Skeletal muscle satellite cell (primary cell): ENCODE measurements at regions not wholly inside any gene's neighbourhood (a gene's known extent, or its start where the extent isn't known, plus 50 kb on each side); places are given as distances from the start of the nearest gene placed in this dataset.
"Not testable (repeated sequence)": the region's sequence is repeated elsewhere in the genome, so short reads cannot be mapped to it uniquely, and the experiment has no call there.

Source experiments
- H3K27me3 ChIP-seq: 2 replicates; pipeline ENCODE4 v1.7.0; 2013; ENCODE audit warnings: low read length; ENCODE audit not compliant: control insufficient read depth, insufficient read depth
- H3K36me3 ChIP-seq: 2 replicates; pipeline ENCODE4 v1.7.0; 2013; ENCODE audit warnings: mild to moderate bottlenecking, control low read depth, low read length; ENCODE audit not compliant: insufficient read depth
- H3K4me1 ChIP-seq: 2 replicates; pipeline ENCODE4 v1.7.0; 2013; ENCODE audit warnings: low read length; ENCODE audit not compliant: control insufficient read depth, insufficient read depth
- H3K4me2 ChIP-seq: 2 replicates; pipeline ENCODE4 v1.7.0; 2013; ENCODE audit warnings: mild to moderate bottlenecking, low read length
- H3K4me3 ChIP-seq: 2 replicates; pipeline ENCODE4 v1.7.0; 2013; ENCODE audit warnings: low read length
- H3K9ac ChIP-seq: 2 replicates; pipeline ENCODE4 v1.7.0; 2013; ENCODE audit warnings: mild to moderate bottlenecking, low read depth, low read length, moderate library complexity
- H3K9me3 ChIP-seq: replicated peaks from 2 replicates; pipeline ENCODE4 v1.7.0; 2013; ENCODE audit warnings: mild to moderate bottlenecking, control low read depth, low read length

DNA sequence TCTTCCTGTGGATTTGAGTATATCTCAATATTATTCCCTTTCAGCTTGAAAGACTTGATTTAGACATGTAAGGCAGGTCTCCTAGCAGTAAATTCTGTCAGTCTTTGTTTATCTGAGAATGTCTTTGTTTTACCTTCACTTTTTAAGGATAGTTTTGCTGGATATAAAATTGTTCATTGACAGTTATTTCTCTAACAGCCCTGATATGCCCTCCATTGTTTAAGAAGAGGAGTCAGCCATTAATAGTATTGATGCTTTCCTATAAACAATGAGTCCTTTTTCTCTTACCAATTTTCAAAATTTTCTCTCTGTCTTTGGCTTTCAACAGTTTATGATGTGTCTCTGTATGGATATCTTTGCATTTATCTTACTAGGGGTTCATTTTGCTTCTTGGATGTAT is 163.5 kb upstream of the ANKRD55 start:
- H3K9ac ChIP-seq = no peak overlapping the region
- H3K27me3 ChIP-seq = peaks cover 8% of the 10 kb centered on the region
- no peaks in the 10 kb centered on the region for H3K36me3 ChIP-seq
- peaks cover 3% of the 10 kb centered on the region for H3K9me3 ChIP-seq
- no peak overlapping the region for H3K4me2 ChIP-seq
- no peaks in the 10 kb centered on the region for H3K4me1 ChIP-seq
- no peak overlapping the region for H3K4me3 ChIP-seq

DNA sequence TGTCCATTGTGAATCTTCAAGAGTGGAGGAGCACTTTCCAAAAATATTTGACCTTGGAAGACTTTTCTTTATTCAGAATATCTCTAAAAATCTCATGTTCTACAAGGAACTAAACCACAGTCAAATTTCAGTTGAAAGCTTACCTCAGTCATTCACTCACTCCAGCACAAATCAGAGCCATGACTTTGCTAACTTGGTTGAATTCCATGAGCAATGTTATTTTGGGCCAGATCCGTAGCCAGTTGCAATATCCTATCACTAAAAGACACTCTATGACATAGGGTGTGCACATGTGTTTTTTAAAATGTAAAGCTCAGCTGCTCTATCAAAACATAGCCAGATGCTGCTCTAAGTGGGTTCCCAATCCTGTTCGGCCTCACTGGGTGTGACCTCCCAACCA is 156.1 kb upstream of the ANKRD55 start:
- Histone ChIP-seq H3K4me3 (no peak overlapping the region), H3K36me3 (no peaks in the 10 kb centered on the region), H3K4me2 (no peak overlapping the region), H3K9ac (no peak overlapping the region), H3K4me1 (no peaks in the 10 kb centered on the region), H3K9me3 (no peaks in the 10 kb centered on the region), H3K27me3 (peaks cover 21% of the 10 kb centered on the region)

DNA sequence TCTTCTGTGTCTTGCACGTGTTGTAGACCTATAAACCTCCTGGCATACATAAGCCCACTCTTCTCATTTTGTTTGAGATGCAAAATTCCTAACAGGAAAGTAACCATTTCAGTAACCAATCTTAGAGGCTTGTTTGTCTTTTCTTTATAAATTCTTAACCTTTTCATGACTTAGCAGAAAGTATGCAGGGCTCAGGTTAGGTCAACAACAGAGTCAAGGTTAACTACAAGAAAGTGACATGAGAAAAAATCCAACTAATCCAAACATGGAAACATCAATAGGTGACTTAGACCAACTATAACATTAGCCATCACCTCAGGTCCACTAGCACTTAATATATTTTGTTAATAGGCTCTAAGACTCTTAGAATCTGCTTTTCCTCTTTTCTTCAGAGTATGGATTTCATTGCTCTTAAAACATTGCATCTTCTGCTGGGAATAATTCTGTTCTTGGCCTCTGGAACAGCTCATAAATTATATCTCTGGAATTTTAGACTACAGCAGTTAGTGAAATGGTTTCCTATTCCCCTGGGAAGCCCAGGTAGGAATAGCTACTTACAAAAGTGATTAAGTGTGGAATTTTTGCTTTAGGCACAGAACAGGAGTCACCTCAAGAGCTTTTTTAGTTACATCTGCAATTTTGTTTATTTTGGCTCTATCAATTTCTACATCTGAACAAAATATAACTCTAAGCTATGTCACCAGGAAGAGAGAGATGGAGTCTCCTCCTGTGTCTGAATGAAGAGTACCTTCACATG is 155.3 kb upstream of the ANKRD55 start:
- Histone ChIP-seq H3K27me3 (peaks cover 25% of the 10 kb centered on the region), H3K4me2 (no peak overlapping the region), H3K4me1 (no peaks in the 10 kb centered on the region), H3K4me3 (no peak overlapping the region), H3K9ac (no peak overlapping the region), H3K36me3 (no peaks in the 10 kb centered on the region), H3K9me3 (no peaks in the 10 kb centered on the region)

- H3K4me3 ChIP-seq = no peak overlapping the region
- no peaks in the 10 kb centered on the region for H3K36me3 ChIP-seq
- H3K4me1 ChIP-seq = no peaks in the 10 kb centered on the region
- H3K9me3 ChIP-seq = no peaks in the 10 kb centered on the region
- H3K27me3 ChIP-seq = peaks cover 36% of the 10 kb centered on the region
- no peak overlapping the region for H3K9ac ChIP-seq
- H3K4me2 ChIP-seq = no peak overlapping the region
Measured at GRCh38 chr5:56386046-56386445, 152.9 kb upstream of the ANKRD55 start.

GRCh38 chr5:56384186-56384585 is 151.1 kb upstream of the ANKRD55 start:
- Histone ChIP-seq H3K9me3 (no peaks in the 10 kb centered on the region), H3K4me3 (no peak overlapping the region), H3K4me2 (no peak overlapping the region), H3K4me1 (no peaks in the 10 kb centered on the region), H3K36me3 (no peaks in the 10 kb centered on the region), H3K9ac (no peak overlapping the region), H3K27me3 (peaks cover 31% of the 10 kb centered on the region)

- no peak overlapping the region for H3K4me2 ChIP-seq
- no peaks in the 10 kb centered on the region for H3K9me3 ChIP-seq
- H3K4me3 ChIP-seq = no peak overlapping the region
- no peaks in the 10 kb centered on the region for H3K36me3 ChIP-seq
- H3K27me3 ChIP-seq = peaks cover 31% of the 10 kb centered on the region
- H3K9ac ChIP-seq = no peak overlapping the region
- H3K4me1 ChIP-seq = no peaks in the 10 kb centered on the region
Measured at GRCh38 chr5:56383761-56384160, 150.6 kb upstream of the ANKRD55 start.

DNA sequence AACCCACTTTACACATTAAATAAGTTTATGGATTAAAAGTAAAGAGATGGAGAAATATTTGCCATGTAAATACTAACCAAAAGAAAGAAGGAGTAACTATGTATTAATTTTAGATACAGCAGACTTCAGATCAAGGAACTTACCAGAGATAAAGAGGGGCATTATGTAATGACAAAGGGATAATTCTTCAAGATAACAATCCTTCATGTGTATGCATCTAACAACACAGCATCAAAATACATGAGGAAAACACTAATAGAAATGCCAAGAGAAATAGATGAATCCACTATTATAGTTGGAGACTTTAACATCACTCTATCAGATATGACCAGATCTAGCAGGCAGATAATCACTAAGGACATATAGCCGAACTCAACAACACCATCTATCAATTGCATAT is 149.8 kb upstream of the ANKRD55 start:
- Histone ChIP-seq H3K9me3 (no peaks in the 10 kb centered on the region), H3K4me2 (no peak overlapping the region), H3K4me3 (no peak overlapping the region), H3K27me3 (peaks cover 31% of the 10 kb centered on the region), H3K4me1 (no peaks in the 10 kb centered on the region), H3K9ac (no peak overlapping the region), H3K36me3 (no peaks in the 10 kb centered on the region)

- Histone ChIP-seq H3K4me3 (no peak overlapping the region), H3K9ac (no peak overlapping the region), H3K27me3 (peaks cover 12% of the 10 kb centered on the region), H3K36me3 (no peaks in the 10 kb centered on the region), H3K9me3 (no peaks in the 10 kb centered on the region), H3K4me1 (no peaks in the 10 kb centered on the region), H3K4me2 (no peak overlapping the region)
Measured at GRCh38 chr5:56377573-56377972, 144.4 kb upstream of the ANKRD55 start.

DNA sequence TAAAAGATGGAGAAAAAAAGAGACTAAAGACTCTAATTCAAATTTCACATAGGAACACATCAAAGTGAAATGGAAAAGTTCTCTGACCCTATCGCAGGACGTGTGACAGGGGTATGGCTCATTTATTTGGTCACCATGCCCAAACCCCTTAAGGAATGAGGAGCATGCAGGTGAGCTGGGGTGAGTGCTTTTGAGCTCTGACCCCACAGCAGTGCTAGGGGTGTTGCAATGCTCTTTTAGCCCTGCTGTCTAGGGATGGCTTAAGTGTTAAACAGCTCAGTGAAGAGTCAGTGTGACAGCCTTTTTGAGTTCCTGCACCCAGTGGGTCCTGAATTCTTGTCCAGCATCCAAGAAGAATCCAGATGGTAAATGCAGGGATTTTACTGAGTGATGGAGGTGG is 143.0 kb upstream of the ANKRD55 start:
- Histone ChIP-seq H3K36me3 (no peaks in the 10 kb centered on the region), H3K27me3 (no peaks in the 10 kb centered on the region), H3K4me3 (no peak overlapping the region), H3K9ac (no peak overlapping the region), H3K4me1 (no peaks in the 10 kb centered on the region), H3K4me2 (no peak overlapping the region), H3K9me3 (no peaks in the 10 kb centered on the region)

- H3K4me3 ChIP-seq = no peak overlapping the region
- no peaks in the 10 kb centered on the region for H3K27me3 ChIP-seq
- H3K36me3 ChIP-seq = no peaks in the 10 kb centered on the region
- H3K9ac ChIP-seq = no peak overlapping the region
- H3K4me2 ChIP-seq = no peak overlapping the region
- no peaks in the 10 kb centered on the region for H3K4me1 ChIP-seq
- no peaks in the 10 kb centered on the region for H3K9me3 ChIP-seq
Measured at GRCh38 chr5:56375011-56375410, 141.9 kb upstream of the ANKRD55 start.

- not testable (repeated sequence) for H3K27me3 ChIP-seq, H3K4me1 ChIP-seq, H3K9ac ChIP-seq, H3K9me3 ChIP-seq, H3K36me3 ChIP-seq, H3K4me3 ChIP-seq, H3K4me2 ChIP-seq
Measured at GRCh38 chr5:56372491-56372890, 139.4 kb upstream of the ANKRD55 start.

DNA sequence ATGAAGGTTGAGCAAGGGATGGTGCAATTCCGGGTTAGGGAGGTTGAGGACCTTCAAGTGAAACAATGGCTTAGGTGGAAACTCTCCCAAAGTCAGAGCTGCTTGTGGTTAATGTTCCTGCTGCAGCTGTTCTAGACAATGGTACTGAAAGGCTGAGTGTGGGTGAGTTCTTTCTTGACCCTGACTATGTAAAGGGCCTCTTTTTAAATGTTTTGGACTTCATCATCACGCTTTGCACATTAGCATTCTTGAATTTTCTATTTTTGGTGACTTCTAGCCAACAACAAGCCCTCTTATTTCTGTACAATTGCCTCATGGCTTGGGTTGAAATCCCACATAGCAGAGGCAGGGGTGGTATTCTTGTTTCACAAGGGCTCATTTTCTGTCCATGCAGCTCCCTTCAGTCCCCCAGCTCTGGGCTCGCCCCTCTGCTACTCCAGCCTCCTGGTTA is 136.3 kb upstream of the ANKRD55 start:
- no peak overlapping the region for H3K4me3 ChIP-seq
- no peaks in the 10 kb centered on the region for H3K4me1 ChIP-seq
- no peak overlapping the region for H3K4me2 ChIP-seq
- H3K27me3 ChIP-seq = no peaks in the 10 kb centered on the region
- no peak overlapping the region for H3K9ac ChIP-seq
- no peaks in the 10 kb centered on the region for H3K36me3 ChIP-seq
- no peaks in the 10 kb centered on the region for H3K9me3 ChIP-seq
